ENCODE measurements at regions not wholly inside any gene's neighbourhood (a gene's known extent, or its start where the extent isn't known, plus 50 kb on each side); places are given as distances from the start of the nearest gene placed in this dataset.
"Not testable (repeated sequence)": the region's sequence is repeated elsewhere in the genome, so short reads cannot be mapped to it uniquely, and the experiment has no call there.

GRCh38 chr5:156089955-156090940 is 236.7 kb upstream of the SGCD start:
- H3K4me2 ChIP-seq (ENCODE audit: low read depth, low read length); H3K18ac ChIP-seq (ENCODE audit: low read depth, low read length); H2BK120ac ChIP-seq (ENCODE audit: low read depth, low read length); H2BK15ac ChIP-seq (ENCODE audit: low read depth, low read length); CTCF ChIA-PET; BruUV-seq (replicated peaks); H3K4me1 ChIP-seq (ENCODE audit: control insufficient read depth, insufficient read depth, low read length); H3K9me1 ChIP-seq (ENCODE audit: insufficient read depth, low read length); H3K4ac ChIP-seq (ENCODE audit: low read depth, low read length); H2AK9ac ChIP-seq (replicated peaks; ENCODE audit: low read depth, low read length, poor library complexity); H3K56ac ChIP-seq (ENCODE audit: extremely low read depth, insufficient read depth, low read length); in situ Hi-C loops (cut with MboI; ENCODE audit: low sequenced_read_pairs); H3K36me3 ChIP-seq (ENCODE audit: control insufficient read depth, insufficient read depth, low read length); H2AFZ ChIP-seq (replicated peaks; ENCODE audit: low read length, poor library complexity); DNase-seq; dilution Hi-C loops (cut with HindIII; ENCODE audit: low sequenced_read_pairs, unreplicated experiment); POLR2A ChIA-PET (ENCODE audit: unreplicated experiment); H2BK5ac ChIP-seq (ENCODE audit: low read depth, low read length, poor library complexity, severe bottlenecking); H3K79me1 ChIP-seq (ENCODE audit: low read depth in 1 of 2, low read length in 2 of 2); H3K9me3 ChIP-seq (ENCODE audit: control insufficient read depth, insufficient read depth, low read length); H3K14ac ChIP-seq (replicated peaks; ENCODE audit: low read depth, low read length); intact Hi-C loops (cut with micrococcal nuclease); H4K91ac ChIP-seq (ENCODE audit: insufficient read depth, low read depth, low read length); H4K8ac ChIP-seq (ENCODE audit: low read depth in 2 of 2, low read length in 2 of 2); H3K4me3 ChIP-seq (ENCODE audit: insufficient read depth, low read depth, low read length); H3K9ac ChIP-seq (ENCODE audit: low read depth, low read length); H2BK20ac ChIP-seq (ENCODE audit: low read depth, low read length); H4K5ac ChIP-seq (ENCODE audit: low read depth, low read length); H3K23ac ChIP-seq (ENCODE audit: low read depth, low read length); H3K27ac ChIP-seq (ENCODE audit: insufficient read depth, low read length); H3K27me3 ChIP-seq (ENCODE audit: control insufficient read depth, insufficient read depth, low read length); H2AK5ac ChIP-seq (ENCODE audit: low read depth, low read length); ATAC-seq (ENCODE audit: low read depth); H4K20me1 ChIP-seq (ENCODE audit: insufficient read depth, low read length): not testable (repeated sequence)
- WGBS, 2 experiments (ENCODE audit: extremely low coverage in 2 of 2, insufficient read length in 1 of 2) = no CpG with 5 or more reads among the region's 10 CpGs
